Parathyroid adenoma (tissue), 2 donors: ENCODE measurements at regions not wholly inside any gene's neighbourhood (a gene's known extent, or its start where the extent isn't known, plus 50 kb on each side); places are given as distances from the start of the nearest gene placed in this dataset.

ENCODE experiments used
- H2AFZ ChIP-seq: fragments of 300-600 bp; sonication (generic); one replicate; pipeline ENCODE4 v1.7.0; 2017; ENCODE audit warnings: antibody characterized with exemption, mild to moderate bottlenecking
- H3K27ac ChIP-seq: fragments of 300-600 bp; sonication (generic); one replicate; pipeline ENCODE4 v1.7.0; 2017
- H3K27me3 ChIP-seq: fragments of 300-600 bp; sonication (generic); one replicate; pipeline ENCODE4 v1.7.0; 2017; ENCODE audit warnings: low read length; ENCODE audit not compliant: control insufficient read depth, insufficient read depth
- H3K36me3 ChIP-seq: fragments of 300-600 bp; sonication (generic); one replicate; pipeline ENCODE4 v1.7.0; 2017; ENCODE audit warnings: low read length; ENCODE audit not compliant: control insufficient read depth, insufficient read depth
- H3K4me1 ChIP-seq: fragments of 300-600 bp; sonication (generic); one replicate; pipeline ENCODE4 v1.7.0; 2017; ENCODE audit warnings: control low read depth
- H3K4me2 ChIP-seq: fragments of 300-600 bp; sonication (generic); one replicate; pipeline ENCODE4 v1.7.0; 2017; ENCODE audit warnings: low read length
- H3K4me3 ChIP-seq: fragments of 300-600 bp; sonication (generic); one replicate; pipeline ENCODE4 v1.7.0; 2017; ENCODE audit warnings: low read depth, low read length
- H3K79me2 ChIP-seq: fragments of 300-600 bp; sonication (generic); one replicate; pipeline ENCODE4 v1.7.0; 2017; ENCODE audit warnings: control low read depth
- H3K9ac ChIP-seq: fragments of 300-600 bp; sonication (generic); one replicate; pipeline ENCODE4 v1.7.0; 2017; ENCODE audit warnings: mild to moderate bottlenecking
- H3K9me3 ChIP-seq: fragments of 300-600 bp; sonication (generic); one replicate; pipeline ENCODE4 v1.7.0; 2017; ENCODE audit warnings: low read length; ENCODE audit not compliant: control insufficient read depth
- TF ChIP-seq, protein P1 (sequence below): fragments of 300-600 bp; sonication (generic); IDR thresholded peaks from one replicate; pipeline ENCODE4 v1.7.0; 2017; ENCODE audit warnings: antibody characterized with exemption, mild to moderate bottlenecking
- donor health status: primary hyperparathyroidism.

DNA sequence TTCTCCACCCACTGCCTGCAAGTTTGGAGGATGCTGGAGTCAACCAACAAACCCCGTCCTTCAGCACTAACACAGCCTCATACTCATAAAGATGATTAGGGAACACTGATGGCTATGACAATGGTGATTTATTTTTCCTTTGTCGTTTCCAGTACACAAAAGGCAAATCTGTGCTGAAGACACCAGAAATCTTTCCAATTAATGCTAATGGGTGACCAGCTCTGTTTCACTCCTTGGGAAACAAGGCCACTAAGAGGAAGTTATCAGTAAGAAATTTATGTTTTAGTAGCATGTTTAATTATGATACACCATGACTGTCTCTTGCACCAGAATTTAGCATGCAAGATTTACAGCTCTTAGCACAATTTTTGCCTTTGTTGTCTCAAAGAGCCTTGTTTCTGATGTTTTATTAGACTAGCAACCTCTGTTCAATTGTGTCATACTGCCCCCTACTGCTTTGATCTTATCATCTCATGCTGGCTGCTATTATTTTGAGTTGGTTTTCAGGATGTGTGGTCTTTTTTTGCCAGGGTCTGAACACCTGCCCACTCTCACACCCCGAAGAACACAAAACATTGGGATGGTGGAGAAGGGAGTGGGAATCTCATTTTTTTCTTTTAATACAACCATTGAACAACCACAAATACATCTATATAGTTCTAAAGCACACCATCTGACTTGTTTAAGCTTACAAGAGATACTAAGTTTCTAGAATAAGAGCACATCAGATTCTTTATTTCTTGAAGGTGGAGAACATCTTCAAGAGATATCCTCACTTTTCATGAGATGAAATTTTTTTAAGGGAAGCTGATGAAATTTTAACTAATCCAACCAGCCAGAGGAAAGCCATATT is 160.9 kb downstream of the SPTSSA start:
- no peaks in the 10 kb centered on the region for H3K36me3 ChIP-seq
- no peak overlapping the region for H3K9ac ChIP-seq
- no peaks in the 10 kb centered on the region for H3K79me2 ChIP-seq
- no peaks in the 10 kb centered on the region for H3K4me1 ChIP-seq
- H2AFZ ChIP-seq = no peak overlapping the region
- no peak overlapping the region for H3K27ac ChIP-seq
- H3K4me2 ChIP-seq = no peak overlapping the region
- no peak overlapping the region for H3K4me3 ChIP-seq
- TF ChIP-seq, protein P1, sequence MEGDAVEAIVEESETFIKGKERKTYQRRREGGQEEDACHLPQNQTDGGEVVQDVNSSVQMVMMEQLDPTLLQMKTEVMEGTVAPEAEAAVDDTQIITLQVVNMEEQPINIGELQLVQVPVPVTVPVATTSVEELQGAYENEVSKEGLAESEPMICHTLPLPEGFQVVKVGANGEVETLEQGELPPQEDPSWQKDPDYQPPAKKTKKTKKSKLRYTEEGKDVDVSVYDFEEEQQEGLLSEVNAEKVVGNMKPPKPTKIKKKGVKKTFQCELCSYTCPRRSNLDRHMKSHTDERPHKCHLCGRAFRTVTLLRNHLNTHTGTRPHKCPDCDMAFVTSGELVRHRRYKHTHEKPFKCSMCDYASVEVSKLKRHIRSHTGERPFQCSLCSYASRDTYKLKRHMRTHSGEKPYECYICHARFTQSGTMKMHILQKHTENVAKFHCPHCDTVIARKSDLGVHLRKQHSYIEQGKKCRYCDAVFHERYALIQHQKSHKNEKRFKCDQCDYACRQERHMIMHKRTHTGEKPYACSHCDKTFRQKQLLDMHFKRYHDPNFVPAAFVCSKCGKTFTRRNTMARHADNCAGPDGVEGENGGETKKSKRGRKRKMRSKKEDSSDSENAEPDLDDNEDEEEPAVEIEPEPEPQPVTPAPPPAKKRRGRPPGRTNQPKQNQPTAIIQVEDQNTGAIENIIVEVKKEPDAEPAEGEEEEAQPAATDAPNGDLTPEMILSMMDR = peak; percentile 29
- H3K9me3 ChIP-seq = no peaks in the 10 kb centered on the region
- no peaks in the 10 kb centered on the region for H3K27me3 ChIP-seq

DNA sequence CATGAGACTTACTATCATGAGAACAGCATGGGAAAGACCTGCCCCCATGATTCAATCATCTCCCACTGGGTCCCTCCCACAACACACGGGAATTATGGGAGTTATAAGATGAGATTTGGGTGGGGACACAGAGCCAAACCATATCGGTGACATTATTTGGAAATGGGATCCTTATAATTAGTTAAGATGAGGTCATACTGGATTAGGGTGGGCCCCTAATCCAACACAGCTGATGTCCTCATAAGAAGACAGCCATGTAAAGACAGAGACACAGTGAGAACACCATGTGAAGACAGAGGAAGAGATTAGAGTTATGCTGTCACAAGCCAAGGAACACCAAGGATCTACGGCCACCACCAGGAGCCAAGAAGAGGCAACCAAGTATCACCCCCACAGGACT is 161.7 kb downstream of the SPTSSA start:
- no peak overlapping the region for H3K27ac ChIP-seq
- H3K4me3 ChIP-seq = no peak overlapping the region
- no peak overlapping the region for H2AFZ ChIP-seq
- no peak overlapping the region for H3K9ac ChIP-seq
- H3K9me3 ChIP-seq = no peaks in the 10 kb centered on the region
- no peak overlapping the region for H3K4me2 ChIP-seq
- H3K79me2 ChIP-seq = no peaks in the 10 kb centered on the region
- no peaks in the 10 kb centered on the region for H3K36me3 ChIP-seq
- no peaks in the 10 kb centered on the region for H3K4me1 ChIP-seq
- H3K27me3 ChIP-seq = no peaks in the 10 kb centered on the region
- TF ChIP-seq, protein P1 = no peak

DNA sequence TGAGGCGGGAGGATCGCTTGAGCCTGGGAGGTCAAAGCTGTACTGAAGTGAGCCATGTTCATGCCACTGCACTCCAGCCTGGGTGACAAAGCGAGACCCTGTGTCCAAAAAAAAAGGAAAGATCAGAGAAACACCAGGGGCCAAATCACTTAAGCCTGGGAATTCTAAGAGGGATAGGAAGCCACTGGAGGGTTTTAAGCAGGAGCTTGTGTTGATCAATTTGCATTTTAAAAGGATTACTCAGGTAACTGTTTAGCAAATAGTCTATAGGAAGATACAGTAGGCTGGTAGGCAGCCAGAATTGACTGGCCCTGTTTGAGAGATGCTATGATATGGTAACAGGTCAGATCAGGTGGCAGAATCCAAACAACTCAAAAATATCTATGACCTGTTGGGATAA is 162.7 kb downstream of the SPTSSA start:
- no peaks in the 10 kb centered on the region for H3K36me3 ChIP-seq
- H3K4me3 ChIP-seq = no peak overlapping the region
- no peaks in the 10 kb centered on the region for H3K79me2 ChIP-seq
- H3K27ac ChIP-seq = no peak overlapping the region
- H2AFZ ChIP-seq = no peak overlapping the region
- no peak overlapping the region for H3K4me2 ChIP-seq
- TF ChIP-seq, protein P1 = no peak
- no peaks in the 10 kb centered on the region for H3K27me3 ChIP-seq
- H3K9ac ChIP-seq = no peak overlapping the region
- no peaks in the 10 kb centered on the region for H3K4me1 ChIP-seq
- H3K9me3 ChIP-seq = no peaks in the 10 kb centered on the region

DNA sequence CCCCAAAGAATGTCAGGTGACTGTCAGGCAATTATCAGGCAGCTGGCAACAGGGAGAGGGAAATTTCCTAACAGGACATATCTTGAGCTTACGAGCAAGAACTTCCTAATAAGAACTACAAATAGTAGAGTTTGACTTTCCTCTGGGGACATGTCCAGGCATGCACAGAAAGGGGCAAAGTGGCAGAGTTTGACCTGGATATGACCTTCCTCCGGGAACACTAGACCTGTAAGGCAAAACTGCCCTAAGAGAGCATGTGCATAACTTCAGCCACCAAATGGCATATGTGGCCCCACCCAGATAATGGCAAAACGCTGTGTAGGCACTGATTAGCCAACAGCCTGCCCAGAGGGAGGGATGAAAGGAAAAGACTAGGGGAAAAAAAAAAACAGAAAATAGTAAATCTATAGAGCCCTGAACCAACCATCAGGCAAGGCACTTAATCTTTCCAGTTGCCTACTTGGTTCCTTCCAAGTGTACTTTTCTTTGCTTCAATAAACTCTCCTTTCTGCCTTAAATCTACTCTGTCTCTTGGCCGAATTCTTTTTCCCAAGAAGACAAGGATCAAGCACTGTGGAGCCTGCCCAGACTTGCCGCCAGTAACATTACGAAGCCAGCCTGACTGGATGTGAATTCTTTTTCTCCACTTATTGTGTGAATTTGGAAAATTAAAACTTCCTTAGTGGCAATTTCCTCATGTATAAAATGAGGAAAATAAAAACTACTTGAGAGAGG is 164.1 kb downstream of the SPTSSA start:
- no peak overlapping the region for H3K9ac ChIP-seq
- TF ChIP-seq, protein P1 = no peak
- no peak overlapping the region for H3K4me2 ChIP-seq

More for the DNA sequence above, 164.1 kb downstream of the SPTSSA start:
- Histone ChIP-seq H3K27ac (no peak overlapping the region), H3K36me3 (no peaks in the 10 kb centered on the region), H3K79me2 (no peaks in the 10 kb centered on the region), H3K4me3 (no peak overlapping the region), H3K4me1 (no peaks in the 10 kb centered on the region), H2AFZ (no peak overlapping the region), H3K9me3 (no peaks in the 10 kb centered on the region), H3K27me3 (no peaks in the 10 kb centered on the region)
